SK-N-SH treated with all-trans-retinoic acid at 6 μM for 48 hours (cell line): ENCODE measurements at regions not wholly inside any gene's neighbourhood (a gene's known extent, or its start where the extent isn't known, plus 50 kb on each side); places are given as distances from the start of the nearest gene placed in this dataset.

Experiments
- ATAC-seq: fragments of 200-7000 bp; cut with Tn5 transposase; 3 replicates; pipeline ENCODE4 v1.9.1; 2020; ENCODE audit warnings: mild to moderate bottlenecking, moderate library complexity
- BACH2 ChIP-seq: fragments of 250-450 bp; sonication (Bioruptor Pico); IDR thresholded peaks from 2 replicates; pipeline ENCODE4 v1.9.0; 2021; ENCODE audit warnings: mild to moderate bottlenecking, borderline replicate concordance
- CREB5 ChIP-seq: fragments of 250-450 bp; sonication (Bioruptor Pico); IDR thresholded peaks from 2 replicates; pipeline ENCODE4 v1.5.1; 2020; ENCODE audit warnings: low read depth, mild to moderate bottlenecking, moderate library complexity
- CSDC2 ChIP-seq: fragments of 250-450 bp; sonication (Bioruptor Pico); IDR thresholded peaks from 2 replicates; pipeline ENCODE4 v1.5.0; 2020; ENCODE audit warnings: mild to moderate bottlenecking, moderate library complexity
- CSRNP3 ChIP-seq: fragments of 250-450 bp; sonication (Bioruptor Pico); IDR thresholded peaks from 2 replicates; pipeline ENCODE4 v1.5.1; 2021; ENCODE audit warnings: mild to moderate bottlenecking, moderate library complexity
- ESRRG ChIP-seq: fragments of 250-450 bp; sonication (Bioruptor Pico); IDR thresholded peaks from 2 replicates; pipeline ENCODE4 v1.6.1; 2021; ENCODE audit warnings: mild to moderate bottlenecking
- GLIS3 ChIP-seq: fragments of 250-450 bp; sonication (Bioruptor Pico); IDR thresholded peaks from 2 replicates; pipeline ENCODE4 v1.5.0; 2020; ENCODE audit warnings: mild to moderate bottlenecking, moderate library complexity
- ISL1 ChIP-seq: fragments of 250-450 bp; sonication (Bioruptor Pico); IDR thresholded peaks from 2 replicates; pipeline ENCODE4 v2.1.2; 2022; ENCODE audit warnings: mild to moderate bottlenecking, moderate library complexity
- PATZ1 ChIP-seq: fragments of 250-450 bp; sonication (Bioruptor Pico); IDR thresholded peaks from 2 replicates; pipeline ENCODE4 v1.8.0; 2020; ENCODE audit warnings: mild to moderate bottlenecking, moderate library complexity, borderline replicate concordance
- PPARA ChIP-seq: fragments of 250-450 bp; sonication (Bioruptor Pico); IDR thresholded peaks from 2 replicates; pipeline ENCODE4 v1.5.0; 2020; ENCODE audit warnings: mild to moderate bottlenecking, borderline replicate concordance
- RARB ChIP-seq: fragments of 250-450 bp; sonication (Bioruptor Pico); IDR thresholded peaks from 2 replicates; pipeline ENCODE4 v1.8.0; 2021; ENCODE audit warnings: mild to moderate bottlenecking, moderate library complexity
- SNAI2 ChIP-seq: fragments of 250-450 bp; sonication (Bioruptor Pico); IDR thresholded peaks from 2 replicates; pipeline ENCODE4 v1.5.0; 2020; ENCODE audit warnings: mild to moderate bottlenecking, moderate library complexity
- TCF4 ChIP-seq: fragments of 250-450 bp; sonication (Bioruptor Pico); IDR thresholded peaks from 2 replicates; pipeline ENCODE4 v1.8.0; 2021; ENCODE audit warnings: mild to moderate bottlenecking, moderate library complexity, borderline replicate concordance
- TSHZ2 ChIP-seq: fragments of 250-450 bp; sonication (Bioruptor Pico); IDR thresholded peaks from 2 replicates; pipeline ENCODE4 v1.5.0; 2020; ENCODE audit warnings: mild to moderate bottlenecking, moderate library complexity
- ZC3H10 ChIP-seq: fragments of 250-450 bp; sonication (Bioruptor Pico); IDR thresholded peaks from 2 replicates; pipeline ENCODE4 v1.5.1; 2021; ENCODE audit warnings: mild to moderate bottlenecking, moderate library complexity
- ZFP3 ChIP-seq: fragments of 250-450 bp; sonication (Bioruptor Pico); IDR thresholded peaks from 2 replicates; pipeline ENCODE4 v1.5.0; 2020; ENCODE audit warnings: mild to moderate bottlenecking, moderate library complexity
- ZNF565 ChIP-seq: fragments of 450-650 bp; formaldehyde crosslinking; conservative IDR thresholded peaks from 2 replicates; pipeline ENCODE4 v1.5.0; 2020; ENCODE audit warnings: low read depth, mild to moderate bottlenecking, moderate library complexity
- ZNF70 ChIP-seq: fragments of 450-650 bp; formaldehyde crosslinking; IDR thresholded peaks from 2 replicates; pipeline ENCODE4 v1.5.0; 2020; ENCODE audit warnings: mild to moderate bottlenecking, moderate library complexity
- ZNF8 ChIP-seq: fragments of 450-650 bp; formaldehyde crosslinking; IDR thresholded peaks from 2 replicates; pipeline ENCODE4 v1.5.0; 2020; ENCODE audit warnings: mild to moderate bottlenecking, moderate library complexity

GRCh38 chr12:94783862-94784261 lies 133.5 kb upstream of the TMCC3 start:
- no peak for TF ChIP-seq RARB (CRISPR knock-in tag)
- ATAC-seq = peak; percentile 41; the same call in 1 of the 3 replicates

GRCh38 chr12:94783343-94783742 lies 133.0 kb upstream of the TMCC3 start:
- TF ChIP-seq ESRRG (CRISPR knock-in tag) = no peak
- no peak for TF ChIP-seq SNAI2
- no peak for TF ChIP-seq ZNF8 (CRISPR knock-in tag)
- no peak for TF ChIP-seq CSDC2 (CRISPR knock-in tag)
- TF ChIP-seq ZC3H10 = no peak
- TF ChIP-seq PATZ1 (CRISPR knock-in tag) = no peak
- no peak for TF ChIP-seq ZFP3 (CRISPR knock-in tag)
- TF ChIP-seq, all 23 proteins: peak for 0

DNA sequence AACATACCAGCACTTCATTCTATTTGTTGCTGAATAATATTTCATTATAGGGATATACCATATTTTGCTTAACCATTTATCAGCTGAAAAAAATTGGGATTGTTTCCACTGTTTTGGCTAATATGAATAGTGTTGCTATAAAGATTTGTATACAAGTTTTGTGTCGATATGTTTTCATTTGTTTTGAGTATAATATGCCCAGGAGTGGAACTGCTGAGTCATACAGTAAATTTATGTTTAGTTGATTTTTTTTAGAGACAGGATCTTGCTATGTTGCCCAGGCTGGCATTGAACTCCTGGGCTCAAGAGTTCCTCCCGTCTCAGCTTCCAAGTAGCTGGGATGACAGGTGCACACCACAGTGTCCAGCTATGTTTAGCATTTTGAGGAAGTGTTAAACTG lies 131.5 kb upstream of the TMCC3 start:
- no peak for ATAC-seq
- TF ChIP-seq GLIS3 (CRISPR knock-in tag) (no peak), RARB (CRISPR knock-in tag) (no peak), TCF4 (CRISPR knock-in tag) (no peak), TSHZ2 (CRISPR knock-in tag) (no peak), ZNF565 (no peak), CSRNP3 (CRISPR knock-in tag) (no peak), SNAI2 (no peak), ZNF70 (no peak), ESRRG (CRISPR knock-in tag) (no peak), PATZ1 (CRISPR knock-in tag) (no peak), ZC3H10 (no peak), ZNF8 (CRISPR knock-in tag) (no peak), PPARA (CRISPR knock-in tag) (no peak)

More at GRCh38 chr12:94783343-94783742, 133.0 kb upstream of the TMCC3 start:
- no peak for ATAC-seq

GRCh38 chr12:94779485-94779884 lies 129.1 kb upstream of the TMCC3 start:
- TF ChIP-seq PATZ1 (CRISPR knock-in tag) (peak; percentile 53; the same call in 1 of the 2 replicates), CSDC2 (CRISPR knock-in tag) (0 out of 2 replicates have a peak, but pooled peaks have one; percentile 55), TCF4 (CRISPR knock-in tag) (0 out of 2 replicates have a peak, but pooled peaks have one; percentile 13), ISL1 (CRISPR knock-in tag) (peak; percentile 84), CREB5 (peak; percentile 24; the same call in 1 of the 2 replicates), BACH2 (CRISPR knock-in tag) (no peak)
- peak; percentile 45; the same call in 2 of the 3 replicates for ATAC-seq
